ENCODE measurements at regions not wholly inside any gene's neighbourhood (a gene's known extent, or its start where the extent isn't known, plus 50 kb on each side); places are given as distances from the start of the nearest gene placed in this dataset.

GRCh38 chr1:214923278-214923915 lies 159.1 kb upstream of the KCNK2 start:
- TF ChIP-seq CTCF (IDR thresholded peaks at IDR 0.05) (no peak), POLR2A (IDR thresholded peaks at IDR 0.05) (no peak)

Measured in adrenal gland (tissue), 5 donors.